Endothelial cell of umbilical vein (primary cell): ENCODE measurements at regions not wholly inside any gene's neighbourhood (a gene's known extent, or its start where the extent isn't known, plus 50 kb on each side); places are given as distances from the start of the nearest gene placed in this dataset.

Experiments used
- BruUV-seq: library from RNA; stranded (reverse); fragments of 400-500 nt; replicated peaks from 2 replicates; lab custom pipeline; 2021; lab: Mats Ljungman, UMichigan
- CTCF ChIA-PET: fragments of 300-600, 350-600 bp; sonication (Branson Sonifier 250); formaldehyde crosslinking; loops from one replicate; lab custom pipeline; 2021; ENCODE audit warnings: antibody characterized with exemption, inconsistent platforms; lab: Charles Lee
- POLR2A ChIA-PET: fragments of 300-600, 350-600 bp; sonication (Branson Sonifier 250); formaldehyde crosslinking; loops from one replicate; lab custom pipeline; 2021; ENCODE audit warnings: antibody characterized with exemption, inconsistent platforms; lab: Charles Lee
- DNase-seq: peaks from one replicate; pipeline ENCODE4 v3.0.0-alpha.2; 2011; ENCODE audit warnings: low read depth, low spot score
- FAIRE-seq: peaks from 2 replicates; lab custom pipeline; 2011; peaks lifted over from hg19 to GRCh38; lab: Jason Lieb, UNC
- H2AFZ ChIP-seq: 2 replicates; pipeline ENCODE4 v1.6.0; 2012; ENCODE audit warnings: low read depth, low read length, control low read depth, inconsistent platforms
- H3K27ac ChIP-seq: 2 replicates; pipeline ENCODE4 v1.5.1; 2011; ENCODE audit warnings: low read depth, mild to moderate bottlenecking, control low read depth, low read length, moderate library complexity; ENCODE audit not compliant: insufficient read depth
- H3K27me3 ChIP-seq, 2 experiments: 2 replicates each; pipeline versions ENCODE4 v1.6.0 to v1.6.1; 2011; ENCODE audit warnings: low read length in 2 of 2, mixed read lengths in 1 of 2; ENCODE audit not compliant: control insufficient read depth in 2 of 2, insufficient read depth in 2 of 2
- H3K36me3 ChIP-seq, 2 experiments: 2 replicates in 1 of 2; 3 replicates in 1 of 2; pipeline ENCODE4 v1.5.1; 2011; ENCODE audit warnings: low read length in 2 of 2, mild to moderate bottlenecking in 1 of 2, moderate library complexity in 1 of 2; ENCODE audit not compliant: control insufficient read depth in 2 of 2, insufficient read depth in 2 of 2; ENCODE audit errors: extremely low read depth in 1 of 2
- H3K4me1 ChIP-seq: 3 replicates; pipeline ENCODE4 v1.5.1; 2011; ENCODE audit warnings: mild to moderate bottlenecking, low read length; ENCODE audit not compliant: control insufficient read depth, insufficient read depth; ENCODE audit errors: extremely low read depth
- H3K4me2 ChIP-seq: 2 replicates; pipeline ENCODE4 v1.6.1; 2011; ENCODE audit warnings: low read length, control low read depth, mixed read lengths; ENCODE audit not compliant: insufficient read depth
- H3K4me3 ChIP-seq, 3 experiments: fragments of 200-600 bp in 1 of 3; sonication (generic), shearing (Covaris generic) in 1 of 3; replicated peaks in 1 of 3; 2 replicates each; pipeline ENCODE4 v1.5.1; 2011 to 2016; ENCODE audit warnings: control low read depth in 3 of 3, low read length in 3 of 3, mild to moderate bottlenecking in 2 of 3, inconsistent platforms in 1 of 3, low read depth in 1 of 3, moderate library complexity in 1 of 3; ENCODE audit not compliant: insufficient read depth in 1 of 3
- H3K79me2 ChIP-seq: 2 replicates; pipeline ENCODE4 v1.6.0; 2012; ENCODE audit warnings: low read length, inconsistent platforms; ENCODE audit not compliant: control insufficient read depth, insufficient read depth
- H3K9ac ChIP-seq: replicated peaks from 2 replicates; pipeline ENCODE3; 2011; ENCODE audit warnings: low read length, control low read depth; ENCODE audit not compliant: insufficient read depth; ENCODE audit errors: extremely low read depth
- H3K9me1 ChIP-seq: replicated peaks from 3 replicates; pipeline ENCODE4 v1.6.0; 2011; ENCODE audit warnings: mild to moderate bottlenecking, low read length; ENCODE audit not compliant: control insufficient read depth, insufficient read depth; ENCODE audit errors: extremely low read depth
- H3K9me3 ChIP-seq: replicated peaks from 2 replicates; pipeline ENCODE4 v1.5.1; 2012; ENCODE audit warnings: low read length, inconsistent platforms; ENCODE audit not compliant: control insufficient read depth, insufficient read depth
- H4K20me1 ChIP-seq: replicated peaks from 2 replicates; pipeline ENCODE3; 2011; ENCODE audit warnings: mild to moderate bottlenecking, low read length; ENCODE audit not compliant: control insufficient read depth, insufficient read depth; ENCODE audit errors: extremely low read depth
- CTCF ChIP-seq, 2 donors: IDR thresholded peaks; 1 replicate in 1 of 2; 2 replicates in 1 of 2; pipeline ENCODE4 v1.5.1; 2011; ENCODE audit warnings: low read length in 2 of 2, mild to moderate bottlenecking in 2 of 2, moderate library complexity in 2 of 2, control low read depth in 1 of 2, inconsistent platforms in 1 of 2, low read depth in 1 of 2; ENCODE audit not compliant: insufficient read depth in 1 of 2; ENCODE audit errors: extremely low read depth in 1 of 2
- EZH2 ChIP-seq: IDR thresholded peaks from 2 replicates; pipeline ENCODE4 v1.6.1; 2012; ENCODE audit warnings: borderline replicate concordance, low read depth, mild to moderate bottlenecking, moderate library complexity, low read length, inconsistent platforms; ENCODE audit not compliant: severe bottlenecking
- FOS ChIP-seq: IDR thresholded peaks from 2 replicates; pipeline ENCODE4 v1.6.1; 2011; ENCODE audit warnings: mild to moderate bottlenecking, low read length, moderate library complexity, borderline replicate concordance; ENCODE audit not compliant: insufficient read depth
- GATA2 ChIP-seq: IDR thresholded peaks from 2 replicates; pipeline ENCODE4 v1.7.0; 2011; ENCODE audit warnings: low read depth, mild to moderate bottlenecking, moderate library complexity, mixed read lengths, low read length; ENCODE audit not compliant: insufficient read length, insufficient read depth
- JUN ChIP-seq: IDR thresholded peaks from 2 replicates; pipeline ENCODE4 v1.6.1; 2011; ENCODE audit warnings: borderline replicate concordance, low read depth; ENCODE audit not compliant: insufficient read length, insufficient read depth
- MAX ChIP-seq: IDR thresholded peaks from 2 replicates; pipeline ENCODE4 v1.6.1; 2011; ENCODE audit not compliant: insufficient read depth, insufficient read length
- POLR2A ChIP-seq: IDR thresholded peaks from 2 replicates; pipeline ENCODE4 v1.6.1; 2012; ENCODE audit warnings: low read depth, mild to moderate bottlenecking, control low read depth, low read length
- dilution Hi-C: fragments of 300-500 bp; cut with MboI; formaldehyde crosslinking; loops from one replicate; pipeline ENCODE4 v1.15.0; 2019; ENCODE audit warnings: low sequenced_read_pairs; ENCODE audit not compliant: extremely low pct_ligation_motif_present
- intact Hi-C: fragments of 100-400 bp; cut with micrococcal nuclease; formaldehyde crosslinking; loops from one replicate; pipeline ENCODE4 v1.10.0; 2022

- TF ChIP-seq EZH2 (no peak), FOS (no peak), POLR2A (no peak), CTCF (IDR thresholded peaks at IDR 0.05; ENCODE audit: extremely low read depth in 1 of 2, insufficient read depth in 1 of 2, low read depth in 1 of 2, low read length in 2 of 2) (no peak), JUN (no peak)
- no peak overlapping the region for H2AFZ ChIP-seq
- no peaks in the 10 kb centered on the region for H3K27me3 ChIP-seq
- ChIA-PET POLR2A (no interaction called here), CTCF (no interaction called here)
- no peaks in the 10 kb centered on the region for H4K20me1 ChIP-seq
- H3K9me1 ChIP-seq, result no peaks in the 10 kb centered on the region
- no peak overlapping the region for H3K9ac ChIP-seq
- no peak for FAIRE-seq
- H3K9me3 ChIP-seq, result peaks cover 3% of the 10 kb centered on the region
- H3K4me3 ChIP-seq, result no peak overlapping the region
- no peaks in the 10 kb centered on the region for H3K79me2 ChIP-seq
- H3K27ac ChIP-seq, result no peak overlapping the region
- no peak overlapping the region for H3K4me2 ChIP-seq
- dilution Hi-C loops (no loop called here), intact Hi-C loops (no loop called here)
- no peak for DNase-seq
- no TSS peak for BruUV-seq
- no peaks in the 10 kb centered on the region for H3K4me1 ChIP-seq
- H3K36me3 ChIP-seq, result no peaks in the 10 kb centered on the region
These were observed 468.3 kb upstream of the AUTS2 start for GRCh38 chr7:69129951-69130350.

GRCh38 chr7:69130396-69130795 lies 467.9 kb upstream of the AUTS2 start:
- ChIA-PET CTCF (no interaction called here), POLR2A (no interaction called here)
- intact Hi-C loops (no loop called here), dilution Hi-C loops (no loop called here)
- Histone ChIP-seq H3K4me1 (no peaks in the 10 kb centered on the region), H3K9me3 (peaks cover 3% of the 10 kb centered on the region), H3K9ac (no peak overlapping the region), H4K20me1 (no peaks in the 10 kb centered on the region), H2AFZ (no peak overlapping the region), H3K4me3 (no peak overlapping the region), H3K4me2 (no peak overlapping the region), H3K79me2 (no peaks in the 10 kb centered on the region), H3K27me3 (no peaks in the 10 kb centered on the region), H3K9me1 (no peaks in the 10 kb centered on the region), H3K27ac (no peak overlapping the region), H3K36me3 (no peaks in the 10 kb centered on the region)
- FAIRE-seq, result no peak
- DNase-seq, result no peak
- no peak for TF ChIP-seq FOS
- TF ChIP-seq MAX, result no peak
- no peak for TF ChIP-seq GATA2
- BruUV-seq, result no TSS peak
